ENCODE measurements at regions not wholly inside any gene's neighbourhood (a gene's known extent, or its start where the extent isn't known, plus 50 kb on each side); places are given as distances from the start of the nearest gene placed in this dataset.
"Not testable (repeated sequence)": the region's sequence is repeated elsewhere in the genome, so short reads cannot be mapped to it uniquely, and the experiment has no call there.

DNA sequence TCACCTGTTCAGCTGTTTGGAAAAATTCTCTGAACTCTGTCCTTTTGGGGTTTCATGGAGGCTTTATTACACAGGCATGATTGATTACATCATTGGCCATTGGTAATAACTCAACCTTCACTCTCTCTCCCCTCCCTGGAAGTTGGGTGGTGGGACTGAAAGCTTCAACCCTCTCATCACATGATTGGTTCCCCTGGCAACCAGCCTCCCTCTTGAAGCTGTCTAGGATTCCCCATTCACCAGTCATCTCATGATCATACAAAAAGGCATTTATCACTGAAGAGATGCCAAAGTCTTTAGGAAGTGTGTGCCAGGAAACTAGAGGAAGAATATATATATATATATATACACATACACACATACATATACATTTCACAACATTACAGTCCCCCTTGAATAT, 228.5 kb downstream of the ZNF326 start:
- TF ChIP-seq, protein P1, sequence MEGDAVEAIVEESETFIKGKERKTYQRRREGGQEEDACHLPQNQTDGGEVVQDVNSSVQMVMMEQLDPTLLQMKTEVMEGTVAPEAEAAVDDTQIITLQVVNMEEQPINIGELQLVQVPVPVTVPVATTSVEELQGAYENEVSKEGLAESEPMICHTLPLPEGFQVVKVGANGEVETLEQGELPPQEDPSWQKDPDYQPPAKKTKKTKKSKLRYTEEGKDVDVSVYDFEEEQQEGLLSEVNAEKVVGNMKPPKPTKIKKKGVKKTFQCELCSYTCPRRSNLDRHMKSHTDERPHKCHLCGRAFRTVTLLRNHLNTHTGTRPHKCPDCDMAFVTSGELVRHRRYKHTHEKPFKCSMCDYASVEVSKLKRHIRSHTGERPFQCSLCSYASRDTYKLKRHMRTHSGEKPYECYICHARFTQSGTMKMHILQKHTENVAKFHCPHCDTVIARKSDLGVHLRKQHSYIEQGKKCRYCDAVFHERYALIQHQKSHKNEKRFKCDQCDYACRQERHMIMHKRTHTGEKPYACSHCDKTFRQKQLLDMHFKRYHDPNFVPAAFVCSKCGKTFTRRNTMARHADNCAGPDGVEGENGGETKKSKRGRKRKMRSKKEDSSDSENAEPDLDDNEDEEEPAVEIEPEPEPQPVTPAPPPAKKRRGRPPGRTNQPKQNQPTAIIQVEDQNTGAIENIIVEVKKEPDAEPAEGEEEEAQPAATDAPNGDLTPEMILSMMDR (conservative IDR thresholded peaks at IDR 0.05): no peak
- H3K27ac ChIP-seq: no peak overlapping the region

DNA sequence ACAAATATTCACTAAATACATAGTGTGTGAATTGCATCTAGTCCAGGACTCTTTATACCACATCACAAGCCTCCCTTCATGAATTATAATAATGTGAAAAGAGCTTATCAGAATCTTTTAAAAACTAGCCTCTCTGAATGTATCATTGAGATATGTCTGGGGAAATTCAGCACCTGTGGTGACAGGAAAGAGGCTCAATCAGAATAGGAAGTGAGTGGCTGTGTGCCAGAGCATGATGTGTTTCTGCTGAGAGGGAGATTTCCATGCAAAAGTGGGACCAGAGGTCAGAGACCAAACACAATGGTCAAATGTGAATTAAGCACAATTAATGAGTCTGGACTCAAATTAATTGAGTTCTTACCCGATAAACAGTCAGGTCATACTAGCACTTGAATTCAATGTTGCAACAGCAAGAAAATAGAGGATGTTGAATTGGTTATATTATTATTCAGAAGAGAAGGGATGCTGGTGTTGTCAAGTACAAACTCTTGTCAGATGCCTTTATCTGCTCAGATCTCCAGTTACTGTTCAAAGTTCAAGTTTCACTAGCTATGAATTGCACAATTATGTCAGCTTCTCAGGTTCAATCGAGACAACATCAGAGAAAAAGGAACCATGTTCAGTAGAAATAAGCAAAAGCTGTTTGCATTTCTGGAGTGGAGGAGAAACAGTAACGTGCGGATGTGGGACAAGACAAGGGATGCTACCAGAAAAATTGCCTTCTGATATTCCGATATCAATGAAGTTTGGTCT, 226.2 kb downstream of the ZNF326 start:
- TF ChIP-seq, protein P1 (conservative IDR thresholded peaks at IDR 0.05): no peak
- no peak overlapping the region for H3K27ac ChIP-seq

DNA sequence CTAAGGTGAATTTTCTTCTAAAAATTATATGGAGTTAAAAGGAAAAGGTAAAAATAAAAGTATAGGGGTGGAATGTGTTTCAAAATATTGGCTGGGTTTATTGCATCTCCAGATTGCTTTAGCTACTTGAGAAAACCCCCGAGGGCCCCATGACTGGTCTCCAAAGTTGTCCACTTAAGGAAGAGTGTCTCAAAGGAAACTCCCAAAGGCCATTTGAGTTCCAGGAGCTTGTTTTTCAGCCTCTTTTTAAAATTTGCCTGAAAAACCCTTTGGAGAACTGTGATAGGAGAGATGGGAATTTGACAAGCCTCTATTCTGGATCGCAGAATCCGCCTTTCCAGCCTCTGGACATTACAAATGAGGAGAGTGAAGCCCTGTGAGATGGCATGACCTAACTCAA, 225.6 kb downstream of the ZNF326 start:
- TF ChIP-seq, protein P1 (conservative IDR thresholded peaks at IDR 0.05): no peak
- H3K27ac ChIP-seq: no peak overlapping the region

DNA sequence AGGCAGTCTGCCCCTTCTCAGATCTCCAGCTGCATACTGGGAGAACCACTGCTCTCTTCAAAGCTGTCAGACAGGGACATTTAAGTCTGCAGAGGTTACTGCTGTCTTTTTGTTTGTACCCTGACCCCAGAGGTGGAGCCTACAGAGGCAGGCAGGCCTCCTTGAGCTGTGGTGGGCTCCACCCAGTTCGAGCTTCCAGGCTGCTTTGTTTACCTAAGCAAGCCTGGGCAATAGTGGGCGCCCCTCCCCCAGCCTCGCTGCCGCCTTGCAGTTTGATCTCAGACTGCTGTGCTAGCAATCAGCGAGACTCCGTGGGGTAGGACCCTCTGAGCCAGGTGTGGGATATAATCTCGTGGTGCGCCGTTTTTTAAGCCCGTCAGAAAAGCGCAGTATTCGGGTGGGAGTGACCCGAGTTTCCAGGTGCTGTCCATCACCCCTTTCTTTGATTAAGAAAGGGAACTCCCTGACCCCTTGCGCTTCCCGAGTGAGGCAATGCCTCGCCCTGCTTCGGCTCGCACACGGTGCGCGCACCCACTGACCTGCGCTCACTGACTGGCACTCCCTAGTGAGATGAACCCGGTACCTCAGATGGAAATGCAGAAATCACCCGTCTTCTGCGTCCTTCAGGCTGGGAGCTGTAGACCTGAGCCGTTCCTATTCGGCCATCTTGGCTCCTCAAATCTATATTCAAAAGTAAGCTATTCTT, 224.4 kb downstream of the ZNF326 start:
- H3K27ac ChIP-seq: not testable (repeated sequence)

DNA sequence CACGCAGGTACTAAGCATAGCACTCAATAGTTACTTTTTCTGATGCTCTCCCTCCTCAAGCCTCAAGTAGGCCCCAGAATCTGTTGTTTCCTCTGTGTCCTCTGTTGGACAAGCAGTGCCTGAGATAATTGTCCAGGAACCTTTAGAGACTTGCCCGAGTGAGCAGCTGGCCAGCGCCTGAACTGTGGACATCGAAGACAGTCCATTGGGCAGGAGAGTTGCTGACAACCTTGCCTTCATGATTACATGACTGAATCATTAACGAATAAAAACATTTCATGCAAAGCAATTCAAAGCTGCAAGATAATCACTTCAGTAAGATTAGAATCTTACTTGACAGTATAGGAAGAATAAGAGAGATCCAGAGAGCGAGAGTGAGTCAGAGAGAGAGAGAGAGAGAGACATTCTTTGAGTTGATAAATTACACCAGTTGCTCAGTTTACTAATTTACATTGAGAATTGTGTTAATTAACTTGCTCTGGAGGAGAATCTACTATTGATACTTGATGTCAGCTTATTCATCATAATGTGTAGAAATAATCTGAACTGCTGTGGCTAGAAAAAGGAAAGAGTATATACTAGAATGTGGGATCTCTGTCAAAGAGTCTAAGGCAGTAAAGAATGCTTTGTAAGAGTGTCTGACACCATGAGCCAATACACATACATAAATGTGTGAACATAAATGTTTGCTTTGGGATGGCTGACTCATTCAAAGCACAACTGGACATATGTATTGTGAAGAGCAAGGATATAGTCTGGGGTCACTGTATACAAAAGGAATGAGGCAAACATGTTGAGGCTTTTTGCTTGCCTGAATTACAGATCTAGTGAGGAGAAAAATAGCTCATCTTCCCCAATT, 216.0 kb downstream of the ZNF326 start:
- H3K27ac ChIP-seq: no peak overlapping the region
- TF ChIP-seq, protein P1 (conservative IDR thresholded peaks at IDR 0.05): no peak

DNA sequence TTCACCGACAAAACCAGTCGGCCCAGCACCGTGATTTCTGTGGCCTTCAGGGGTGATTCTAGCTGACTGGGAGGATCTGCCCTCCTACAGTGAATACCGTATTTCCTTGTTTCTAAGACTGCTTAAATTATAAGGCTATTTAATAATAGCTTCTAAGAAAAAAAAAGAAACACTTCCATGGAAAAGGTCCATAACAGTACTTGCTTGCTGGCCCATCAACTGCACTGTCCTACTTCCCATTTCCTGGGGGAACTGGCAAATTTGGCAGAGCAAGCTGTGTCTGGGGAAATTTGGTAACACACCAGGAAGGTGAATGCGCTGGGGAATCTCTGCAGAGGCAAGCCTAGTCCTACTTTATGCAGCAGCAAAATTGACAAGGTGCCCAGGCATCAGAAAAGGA, 214.0 kb downstream of the ZNF326 start:
- no peak overlapping the region for H3K27ac ChIP-seq
- TF ChIP-seq, protein P1 (conservative IDR thresholded peaks at IDR 0.05): no peak

DNA sequence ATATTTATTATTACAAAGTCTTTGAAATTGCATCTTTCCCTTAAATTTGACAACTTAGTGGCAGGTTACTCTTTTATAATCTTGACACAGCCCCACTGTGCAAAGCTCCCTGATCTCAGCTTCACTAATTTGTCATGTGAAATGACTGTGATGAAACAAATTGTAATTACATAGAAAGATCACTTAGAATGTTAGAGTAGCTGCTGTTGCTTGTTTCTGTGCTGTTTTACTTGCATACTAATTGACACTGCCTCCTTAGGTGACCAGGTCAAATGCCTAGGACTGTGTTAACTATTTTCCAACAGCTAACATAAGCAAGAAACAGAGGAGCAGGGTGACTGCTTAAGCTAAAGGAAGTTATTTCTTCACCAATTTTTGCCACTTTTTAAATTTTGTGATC, 211.3 kb downstream of the ZNF326 start:
- TF ChIP-seq, protein P1 (conservative IDR thresholded peaks at IDR 0.05): no peak
- no peak overlapping the region for H3K27ac ChIP-seq

Measured in VCaP (cell line).